Keratinocyte (primary cell): ENCODE measurements at regions not wholly inside any gene's neighbourhood (a gene's known extent, or its start where the extent isn't known, plus 50 kb on each side); places are given as distances from the start of the nearest gene placed in this dataset.

Source experiments
- DNase-seq: peaks from one replicate; pipeline ENCODE4 v3.0.0-alpha.2; 2011; ENCODE audit warnings: low read depth, missing footprints, low spot score
- FAIRE-seq: peaks from 2 replicates; lab custom pipeline; 2011; peaks lifted over from hg19 to GRCh38; lab: Jason Lieb, UNC
- H2AFZ ChIP-seq: 2 replicates; pipeline ENCODE4 v1.6.0; 2012; ENCODE audit warnings: low read length, control low read depth, inconsistent platforms; ENCODE audit not compliant: control insufficient read depth
- H3K27ac ChIP-seq: 2 replicates; pipeline ENCODE4 v1.5.1; 2011; ENCODE audit warnings: low read length; ENCODE audit not compliant: control insufficient read depth, insufficient read depth
- H3K27me3 ChIP-seq: 3 replicates; pipeline ENCODE4 v1.6.0; 2011; ENCODE audit warnings: low read length; ENCODE audit not compliant: control insufficient read depth, insufficient read depth; ENCODE audit errors: extremely low read depth
- H3K36me3 ChIP-seq, 2 experiments: 2 replicates in 1 of 2; 3 replicates in 1 of 2; pipeline ENCODE4 v1.5.1; 2011; ENCODE audit warnings: low read length in 2 of 2, mild to moderate bottlenecking in 1 of 2; ENCODE audit not compliant: control insufficient read depth in 2 of 2, insufficient read depth in 2 of 2; ENCODE audit errors: extremely low read depth in 1 of 2
- H3K4me1 ChIP-seq: 3 replicates; pipeline ENCODE4 v1.5.1; 2011; ENCODE audit warnings: low read length; ENCODE audit not compliant: control insufficient read depth, insufficient read depth; ENCODE audit errors: extremely low read depth
- H3K4me2 ChIP-seq: 3 replicates; pipeline ENCODE4 v1.6.0; 2011; ENCODE audit warnings: low read depth, low read length; ENCODE audit not compliant: control insufficient read depth, insufficient read depth; ENCODE audit errors: extremely low read depth
- H3K4me3 ChIP-seq, 3 experiments: fragments of 200-600 bp in 1 of 3; sonication (generic) in 1 of 3; 2 replicates in 2 of 3; 3 replicates in 1 of 3; pipeline ENCODE4 v1.5.1; 2011 to 2016; ENCODE audit warnings: low read length in 3 of 3, mild to moderate bottlenecking in 3 of 3, control low read depth in 2 of 3, inconsistent platforms in 1 of 3, low read depth in 1 of 3, mixed read lengths in 1 of 3, mixed run types in 1 of 3, moderate library complexity in 1 of 3; ENCODE audit not compliant: control insufficient read depth in 2 of 3, insufficient read depth in 2 of 3; ENCODE audit errors: extremely low read depth in 1 of 3
- H3K79me2 ChIP-seq: 2 replicates; pipeline ENCODE4 v1.6.0; 2012; ENCODE audit warnings: low read length; ENCODE audit not compliant: control insufficient read depth, insufficient read depth
- H3K9ac ChIP-seq: 3 replicates; pipeline ENCODE4 v1.6.0; 2011; ENCODE audit warnings: low read length; ENCODE audit not compliant: control insufficient read depth, insufficient read depth; ENCODE audit errors: extremely low read depth
- H3K9me1 ChIP-seq: 3 replicates; pipeline ENCODE4 v1.6.0; 2011; ENCODE audit warnings: low read length; ENCODE audit not compliant: control insufficient read depth, insufficient read depth; ENCODE audit errors: extremely low read depth
- H3K9me3 ChIP-seq: 2 replicates; pipeline ENCODE4 v1.5.1; 2012; ENCODE audit warnings: low read depth, low read length; ENCODE audit not compliant: control insufficient read depth
- H4K20me1 ChIP-seq: 3 replicates; pipeline ENCODE4 v1.6.0; 2011; ENCODE audit warnings: low read length; ENCODE audit not compliant: control insufficient read depth, insufficient read depth; ENCODE audit errors: extremely low read depth
- EZH2 ChIP-seq: IDR thresholded peaks from one replicate; pipeline ENCODE4 v1.6.1; 2012; ENCODE audit warnings: inconsistent platforms, mild to moderate bottlenecking, low read length, moderate library complexity
- dilution Hi-C: fragments of 300-500 bp; cut with MboI; formaldehyde crosslinking; loops from one replicate; pipeline ENCODE4 v1.7.0; 2020; ENCODE audit warnings: low sequenced_read_pairs; ENCODE audit not compliant: extremely low pct_ligation_motif_present
- TF ChIP-seq, protein P1 (sequence below), 3 experiments: IDR thresholded peaks in 1 of 3; conservative IDR thresholded peaks in 1 of 3; optimal IDR thresholded peaks in 1 of 3; 2 replicates in 2 of 3; 3 replicates in 1 of 3; pipeline versions ENCODE3 to v1.5.1; 2011; ENCODE audit warnings: low read length in 3 of 3, mild to moderate bottlenecking in 3 of 3, moderate library complexity in 2 of 3, control low read depth in 1 of 3, inconsistent platforms in 1 of 3; ENCODE audit not compliant: insufficient read depth in 2 of 3; ENCODE audit errors: extremely low read depth in 1 of 3

DNA sequence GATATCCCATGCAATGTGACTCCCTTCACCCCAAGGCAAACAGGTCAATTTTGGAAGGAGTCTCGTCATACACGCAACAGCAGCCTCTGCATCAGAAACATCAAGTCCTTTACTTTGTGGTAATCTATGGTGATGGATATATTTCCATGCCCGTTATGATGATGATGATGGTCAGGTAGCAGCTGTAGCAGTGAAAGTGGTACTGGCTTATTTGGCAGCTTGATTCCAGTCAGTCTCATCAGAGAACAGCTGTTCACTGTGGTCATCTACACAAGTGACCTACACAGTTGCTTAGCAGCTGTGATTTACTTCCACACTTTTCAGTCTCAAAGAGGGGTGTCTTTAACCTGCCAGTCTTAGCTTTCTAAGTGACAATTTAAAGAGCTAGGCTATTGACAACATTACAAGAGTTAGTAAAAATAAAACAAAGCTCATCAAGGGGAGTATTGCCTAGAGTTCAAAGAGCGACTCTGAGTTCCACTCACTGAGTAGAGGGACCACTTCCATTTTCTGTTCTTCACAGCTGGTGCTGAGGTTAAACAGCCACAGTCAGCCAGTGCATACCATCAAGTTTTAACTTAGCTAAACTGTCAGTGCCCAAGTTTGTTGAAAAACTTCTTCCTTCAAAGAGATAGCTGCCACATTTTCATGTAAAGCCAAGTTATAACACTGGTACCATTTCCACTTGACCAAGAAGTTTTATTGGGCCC is 587.4 kb upstream of the KCNMB2 start:
- Histone ChIP-seq H2AFZ (no peak overlapping the region), H3K79me2 (no peaks in the 10 kb centered on the region), H3K27ac (no peak overlapping the region), H4K20me1 (no peaks in the 10 kb centered on the region), H3K9me1 (no peaks in the 10 kb centered on the region), H3K9me3 (no peaks in the 10 kb centered on the region), H3K27me3 (no peaks in the 10 kb centered on the region), H3K9ac (no peak overlapping the region), H3K4me2 (no peak overlapping the region), H3K36me3 (no peaks in the 10 kb centered on the region), H3K4me1 (no peaks in the 10 kb centered on the region), H3K4me3 (no peak overlapping the region)
- dilution Hi-C loops: no loop called here
- no peak for FAIRE-seq
- DNase-seq: no peak
- no peak for TF ChIP-seq EZH2
- TF ChIP-seq, protein P1, sequence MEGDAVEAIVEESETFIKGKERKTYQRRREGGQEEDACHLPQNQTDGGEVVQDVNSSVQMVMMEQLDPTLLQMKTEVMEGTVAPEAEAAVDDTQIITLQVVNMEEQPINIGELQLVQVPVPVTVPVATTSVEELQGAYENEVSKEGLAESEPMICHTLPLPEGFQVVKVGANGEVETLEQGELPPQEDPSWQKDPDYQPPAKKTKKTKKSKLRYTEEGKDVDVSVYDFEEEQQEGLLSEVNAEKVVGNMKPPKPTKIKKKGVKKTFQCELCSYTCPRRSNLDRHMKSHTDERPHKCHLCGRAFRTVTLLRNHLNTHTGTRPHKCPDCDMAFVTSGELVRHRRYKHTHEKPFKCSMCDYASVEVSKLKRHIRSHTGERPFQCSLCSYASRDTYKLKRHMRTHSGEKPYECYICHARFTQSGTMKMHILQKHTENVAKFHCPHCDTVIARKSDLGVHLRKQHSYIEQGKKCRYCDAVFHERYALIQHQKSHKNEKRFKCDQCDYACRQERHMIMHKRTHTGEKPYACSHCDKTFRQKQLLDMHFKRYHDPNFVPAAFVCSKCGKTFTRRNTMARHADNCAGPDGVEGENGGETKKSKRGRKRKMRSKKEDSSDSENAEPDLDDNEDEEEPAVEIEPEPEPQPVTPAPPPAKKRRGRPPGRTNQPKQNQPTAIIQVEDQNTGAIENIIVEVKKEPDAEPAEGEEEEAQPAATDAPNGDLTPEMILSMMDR (optimal IDR thresholded peaks at IDR 0.05 in 1 of 3, IDR thresholded peaks at IDR 0.05 in 1 of 3, conservative IDR thresholded peaks at IDR 0.05 in 1 of 3; ENCODE audit: extremely low read depth in 1 of 3, insufficient read depth in 2 of 3, low read length in 3 of 3): no peak

DNA sequence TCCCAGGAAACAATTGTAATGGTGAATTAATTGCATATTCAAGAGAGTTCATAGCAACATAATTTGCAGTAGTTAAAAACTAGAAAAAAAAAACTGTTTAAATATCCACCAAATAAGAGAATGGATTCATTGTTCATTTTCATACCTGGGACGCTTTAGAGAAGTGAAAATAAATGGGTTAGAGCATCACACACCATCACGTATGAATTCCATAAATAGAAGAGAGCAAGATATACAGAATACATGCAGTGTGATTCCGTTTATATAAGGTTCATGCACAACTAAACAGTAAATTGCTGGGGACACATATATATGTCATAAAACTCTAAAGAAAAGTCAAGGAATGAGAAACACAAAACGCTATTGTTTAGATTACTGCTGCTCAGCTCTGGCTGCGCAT is 577.0 kb upstream of the KCNMB2 start:
- H2AFZ ChIP-seq: no peak overlapping the region
- no peaks in the 10 kb centered on the region for H3K9me1 ChIP-seq
- no peaks in the 10 kb centered on the region for H3K9me3 ChIP-seq
- H3K4me1 ChIP-seq: no peaks in the 10 kb centered on the region
- FAIRE-seq: no peak
- H4K20me1 ChIP-seq: no peaks in the 10 kb centered on the region
- H3K79me2 ChIP-seq: no peaks in the 10 kb centered on the region
- H3K36me3 ChIP-seq: no peaks in the 10 kb centered on the region
- H3K4me2 ChIP-seq: no peak overlapping the region
- H3K27ac ChIP-seq: no peak overlapping the region
- dilution Hi-C loops: no loop called here
- DNase-seq: no peak
- TF ChIP-seq, protein P1 (optimal IDR thresholded peaks at IDR 0.05 in 1 of 3, IDR thresholded peaks at IDR 0.05 in 1 of 3, conservative IDR thresholded peaks at IDR 0.05 in 1 of 3; ENCODE audit: extremely low read depth in 1 of 3, insufficient read depth in 2 of 3, low read length in 3 of 3): no peak
- TF ChIP-seq EZH2: no peak
- no peaks in the 10 kb centered on the region for H3K27me3 ChIP-seq
- no peak overlapping the region for H3K9ac ChIP-seq
- no peak overlapping the region for H3K4me3 ChIP-seq
